NOMO-1 treated with DMSO at 0.1 percent for 48 hours (cell line): ENCODE measurements at regions not wholly inside any gene's neighbourhood (a gene's known extent, or its start where the extent isn't known, plus 50 kb on each side); places are given as distances from the start of the nearest gene placed in this dataset.

Experiments used
- DNase-seq: peaks from one replicate; lab custom pipeline; 2025; ENCODE audit not compliant: unreplicated experiment; lab: John Stamatoyannopoulos, UW

DNA sequence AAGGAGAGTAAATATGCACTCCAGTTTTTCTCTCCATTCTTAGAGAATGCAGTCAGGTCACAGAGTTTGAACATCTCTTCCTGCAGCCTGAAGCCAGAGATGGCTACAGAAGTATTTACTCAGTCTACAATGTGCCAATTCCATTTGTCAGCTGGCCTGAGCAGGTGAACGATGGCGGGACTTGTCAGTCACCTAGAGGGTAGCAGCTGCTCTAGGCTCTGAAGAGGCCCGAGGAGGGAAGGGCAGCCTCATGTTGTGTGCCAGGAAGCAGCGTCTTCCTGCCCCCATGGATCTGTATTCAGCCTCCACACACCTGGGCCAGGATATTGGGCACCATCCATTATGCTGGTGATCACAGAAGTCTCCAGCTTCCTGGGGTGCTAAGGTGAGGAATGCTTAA, 316.7 kb upstream of the CHAC2 start:
- DNase-seq: no peak

- DNase-seq: no peak
Measured at GRCh38 chr2:53448591-53448990, 319.0 kb upstream of the CHAC2 start.

GRCh38 chr2:53448086-53448485, 319.5 kb upstream of the CHAC2 start:
- DNase-seq: no peak

GRCh38 chr2:53445383-53446070, 322.1 kb upstream of the CHAC2 start:
- no peak for DNase-seq

- DNase-seq: no peak
Measured at GRCh38 chr2:53442783-53443182, 324.8 kb upstream of the CHAC2 start.

DNA sequence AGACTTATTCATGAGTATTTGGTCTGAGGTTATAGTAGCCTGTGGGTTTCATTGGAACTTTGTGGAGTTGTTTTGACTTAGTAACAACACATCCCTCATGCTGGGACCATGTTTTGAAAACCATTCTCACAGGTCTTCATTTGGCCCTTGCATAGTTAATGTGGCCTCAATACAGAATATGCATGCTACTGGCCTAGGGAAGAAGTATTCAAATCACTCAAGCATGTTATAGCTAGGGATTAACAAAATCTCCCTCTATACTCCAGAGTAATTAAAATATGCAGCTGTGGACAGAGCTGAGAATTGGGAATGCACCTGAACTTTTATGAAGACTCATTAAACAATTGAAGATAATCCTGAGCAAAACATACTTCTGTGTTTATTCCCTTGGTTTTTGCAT, 325.5 kb upstream of the CHAC2 start:
- no peak for DNase-seq

DNA sequence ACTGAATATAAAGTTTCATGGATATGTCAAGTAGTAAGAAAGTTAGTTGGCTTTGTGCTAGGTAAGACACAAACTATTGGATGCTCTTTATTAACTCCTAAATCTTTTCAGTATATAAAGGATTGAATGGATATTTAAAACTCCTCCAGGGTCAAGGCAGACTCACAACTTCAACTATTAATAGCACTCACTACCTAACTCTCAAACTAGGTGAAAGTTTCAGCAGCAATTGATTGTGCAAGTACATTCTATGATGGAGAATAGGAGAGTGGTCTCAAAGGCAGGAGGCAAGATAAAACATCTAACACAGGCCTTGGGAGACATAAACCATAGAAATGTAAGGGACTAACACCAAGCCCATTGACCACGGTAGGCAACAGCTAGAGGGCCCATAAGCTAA, 328.9 kb upstream of the CHAC2 start:
- DNase-seq: no peak

- DNase-seq: no peak
Measured at GRCh38 chr2:53438100-53438499, 329.5 kb upstream of the CHAC2 start.

DNA sequence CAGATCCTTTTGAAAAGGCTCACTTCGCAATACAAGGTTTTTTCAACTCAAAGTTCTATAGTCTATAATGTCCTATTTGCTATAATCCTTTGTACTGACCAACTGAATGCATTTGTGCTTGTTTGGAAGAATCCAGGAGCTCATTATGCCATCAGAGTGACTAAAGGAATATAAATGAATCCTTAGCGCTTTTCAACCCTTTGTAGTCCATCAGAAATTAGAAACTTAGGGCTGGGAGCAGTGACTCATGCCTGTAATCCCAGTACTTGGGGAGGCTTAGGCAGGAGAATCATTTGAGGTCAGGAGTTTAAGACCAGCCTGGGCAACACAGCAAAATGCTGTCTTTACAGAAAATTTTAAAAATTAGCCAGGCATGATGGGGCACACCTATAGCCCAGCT, 330.2 kb upstream of the CHAC2 start:
- no peak for DNase-seq

- DNase-seq: no peak
Measured at GRCh38 chr2:53436882-53437281, 330.7 kb upstream of the CHAC2 start.

DNA sequence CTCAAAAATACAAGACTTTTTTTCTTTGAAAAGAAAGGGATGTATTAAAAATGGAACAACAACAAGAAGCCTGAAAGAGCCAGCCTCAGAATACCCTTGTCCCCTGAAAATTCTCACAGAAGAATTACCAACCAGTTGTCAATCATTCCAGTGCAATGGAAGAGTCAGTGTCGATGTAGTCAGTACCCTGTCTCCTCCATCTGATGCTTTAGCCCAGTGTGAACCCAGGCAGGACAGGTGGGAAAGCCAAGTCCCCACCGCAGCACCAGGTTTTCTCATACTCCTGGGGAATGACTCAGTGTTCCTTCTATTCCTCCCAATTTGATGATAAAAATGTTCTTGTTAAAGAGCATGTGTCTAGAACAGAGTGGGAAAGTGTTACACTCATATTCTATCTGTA, 332.0 kb upstream of the CHAC2 start:
- no peak for DNase-seq

GRCh38 chr2:53434466-53434865, 333.1 kb upstream of the CHAC2 start:
- no peak for DNase-seq

DNA sequence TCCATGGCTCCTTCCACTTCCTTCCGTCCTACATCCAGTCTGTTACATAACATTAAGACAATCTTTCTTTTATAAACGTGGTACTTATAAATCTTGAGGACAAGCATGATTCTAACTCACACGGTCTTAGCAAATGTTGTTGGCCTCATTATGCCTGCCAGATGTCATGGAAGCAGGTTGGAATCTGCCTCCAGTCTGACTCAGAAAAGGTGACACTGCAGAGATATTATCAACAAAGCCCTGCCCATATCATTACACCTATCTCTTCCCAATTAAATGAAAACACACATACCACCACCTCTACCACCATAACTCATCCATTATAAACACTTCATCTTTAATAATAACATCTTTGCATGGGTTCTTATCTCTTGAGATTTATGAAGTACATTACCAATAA, 334.7 kb upstream of the CHAC2 start:
- DNase-seq: no peak

DNA sequence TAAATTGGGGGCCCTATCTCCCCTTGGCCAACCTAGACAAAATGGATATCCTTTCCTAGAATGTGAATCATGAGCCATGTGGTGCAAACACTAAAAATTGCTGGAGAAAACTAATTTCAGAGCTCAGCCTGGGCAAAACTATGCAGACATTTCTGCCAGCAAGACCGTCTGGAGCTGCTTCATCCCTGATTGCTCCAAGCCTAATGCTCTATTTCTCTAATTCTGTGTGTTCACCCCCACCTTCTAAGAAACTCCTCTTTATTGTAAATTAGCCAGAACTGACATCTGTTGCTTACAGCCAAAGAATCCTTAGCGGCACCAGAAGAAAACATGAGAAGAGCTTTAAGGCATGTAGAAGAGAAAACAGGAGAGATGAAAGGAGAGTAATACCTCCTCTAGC, 337.7 kb upstream of the CHAC2 start:
- no peak for DNase-seq

DNA sequence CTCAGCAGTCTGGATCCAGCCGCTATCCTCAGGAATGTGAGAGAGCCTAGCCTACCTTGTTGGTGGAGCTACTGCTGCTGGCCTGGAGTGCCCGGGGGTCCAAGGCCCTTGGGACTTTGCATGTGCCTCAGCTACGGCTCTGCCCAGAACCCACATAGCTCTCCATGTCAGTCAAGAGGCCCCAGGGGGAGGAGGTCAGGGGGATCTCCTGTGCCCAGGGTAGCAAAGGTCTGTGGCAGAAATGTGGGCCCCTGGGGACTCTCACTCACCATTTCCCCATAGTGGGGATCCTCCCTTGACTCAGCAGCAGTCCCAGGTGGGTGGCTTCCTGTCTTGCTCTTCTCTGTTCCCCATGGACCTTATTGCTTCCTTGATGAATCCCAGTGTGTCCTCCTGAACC, 342.7 kb upstream of the CHAC2 start:
- no peak for DNase-seq

- no peak for DNase-seq
Measured at GRCh38 chr2:53423465-53423864, 344.1 kb upstream of the CHAC2 start.

DNA sequence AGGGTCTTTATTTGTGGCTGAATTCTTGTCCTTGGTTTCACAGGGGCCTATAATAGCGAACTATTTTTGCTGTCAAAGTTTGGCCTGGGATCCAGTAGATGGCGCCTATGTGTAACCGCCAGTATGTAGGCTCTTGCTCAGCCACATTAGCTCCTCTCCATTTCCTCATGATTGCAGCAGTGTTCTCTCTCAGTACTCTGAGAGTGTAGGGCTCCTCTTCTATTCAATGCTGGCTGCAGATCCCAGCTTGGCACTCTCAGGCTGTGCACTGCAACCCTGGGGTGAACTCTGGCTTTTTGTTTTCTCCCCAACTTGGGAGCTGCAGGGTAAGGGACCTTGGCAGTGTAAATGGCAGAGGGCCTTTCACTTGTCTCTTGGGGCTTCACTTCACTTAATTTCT, 344.6 kb upstream of the CHAC2 start:
- no peak for DNase-seq

GRCh38 chr2:53417385-53417784, 350.2 kb upstream of the CHAC2 start:
- no peak for DNase-seq

- DNase-seq: no peak
Measured at GRCh38 chr2:53407363-53408080, 360.1 kb upstream of the CHAC2 start.

DNA sequence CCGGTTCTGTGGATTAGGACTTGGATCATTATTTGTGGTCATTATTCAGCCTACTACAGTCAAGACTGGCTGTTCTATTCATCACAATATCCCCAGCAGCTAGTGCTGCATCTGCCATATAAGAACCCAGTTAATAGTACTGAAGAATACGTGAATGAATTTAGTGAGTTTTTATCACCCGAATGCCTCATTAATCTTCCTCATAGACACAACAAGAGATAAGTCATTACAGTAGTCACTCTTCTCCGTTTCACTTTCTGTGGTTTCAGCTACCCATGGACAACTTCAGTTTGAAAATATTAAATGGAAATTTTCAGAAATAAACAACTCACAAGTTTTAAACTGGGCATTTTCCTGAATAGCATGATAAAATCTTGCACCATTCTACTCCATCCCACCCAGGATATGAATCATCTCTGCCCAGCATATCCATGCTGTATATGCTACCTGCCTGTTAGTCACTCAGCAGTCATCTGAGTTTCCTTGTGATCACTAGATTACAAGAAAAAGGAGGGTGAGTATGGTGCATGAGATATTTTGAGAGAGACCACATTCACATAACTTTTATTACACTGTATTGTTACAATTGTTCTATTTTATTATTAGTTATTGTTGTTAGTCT, 363.7 kb upstream of the CHAC2 start:
- DNase-seq: no peak

DNA sequence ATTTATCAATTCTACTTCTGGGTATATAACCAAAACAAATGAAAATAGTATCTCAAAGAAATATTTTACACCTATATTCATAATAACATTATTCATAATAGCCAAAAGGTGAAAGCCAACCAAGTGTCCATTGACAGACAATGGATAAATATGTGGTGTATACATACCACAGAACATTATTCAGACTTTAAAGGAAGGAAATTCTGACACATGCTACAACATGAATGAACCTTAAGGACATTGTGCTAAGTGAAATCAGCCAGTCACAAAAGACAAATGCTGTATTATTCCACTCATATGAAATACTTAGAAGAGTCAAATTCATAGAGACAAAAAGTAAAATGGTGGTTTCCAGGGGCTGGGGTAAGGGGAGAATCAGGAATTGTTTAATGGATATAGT, 370.5 kb upstream of the CHAC2 start:
- no peak for DNase-seq

GRCh38 chr2:53381271-53381670, 386.3 kb upstream of the CHAC2 start:
- DNase-seq: no peak
